NCI-H2029 (cell line): ENCODE measurements at regions not wholly inside any gene's neighbourhood (a gene's known extent, or its start where the extent isn't known, plus 50 kb on each side); places are given as distances from the start of the nearest gene placed in this dataset.
"Not testable (repeated sequence)": the region's sequence is repeated elsewhere in the genome, so short reads cannot be mapped to it uniquely, and the experiment has no call there.

Source experiments
- DNase-seq: peaks from one replicate; lab custom pipeline; 2025; lab: John Stamatoyannopoulos, UW

GRCh38 chr5:174489920-174490597, 234.3 kb upstream of the MSX2 start:
- DNase-seq: no peak

GRCh38 chr5:174490728-174491127, 233.7 kb upstream of the MSX2 start:
- no peak for DNase-seq

GRCh38 chr5:174491265-174491664, 233.1 kb upstream of the MSX2 start:
- no peak for DNase-seq

DNA sequence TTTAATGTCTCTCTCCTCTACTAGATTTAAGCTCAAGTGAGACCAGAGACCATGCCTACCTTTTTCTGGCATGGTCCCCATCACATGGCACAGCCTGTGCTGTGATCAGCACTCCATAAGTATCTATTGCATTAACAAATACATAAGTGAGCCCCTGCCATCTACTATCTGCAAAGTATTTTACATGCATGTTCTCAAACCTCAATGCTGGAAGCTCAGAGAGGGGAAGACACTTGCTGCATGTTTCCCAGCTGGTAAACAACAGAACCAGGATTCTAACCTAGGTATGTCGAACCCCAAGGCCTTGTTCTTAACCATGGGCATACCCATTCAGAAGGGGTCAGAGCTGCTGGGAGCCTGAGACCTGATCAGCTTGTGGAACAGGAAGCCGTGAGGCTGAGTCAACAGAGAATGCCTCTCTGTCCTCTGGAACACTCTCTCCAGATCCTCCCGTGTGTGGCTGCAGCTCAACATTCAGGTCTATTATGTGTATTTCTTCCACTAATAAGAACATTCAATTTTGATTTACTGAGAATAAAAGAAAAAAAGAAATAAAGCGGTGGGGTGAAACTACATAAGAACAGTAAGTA, 232.5 kb upstream of the MSX2 start:
- DNase-seq: no peak

DNA sequence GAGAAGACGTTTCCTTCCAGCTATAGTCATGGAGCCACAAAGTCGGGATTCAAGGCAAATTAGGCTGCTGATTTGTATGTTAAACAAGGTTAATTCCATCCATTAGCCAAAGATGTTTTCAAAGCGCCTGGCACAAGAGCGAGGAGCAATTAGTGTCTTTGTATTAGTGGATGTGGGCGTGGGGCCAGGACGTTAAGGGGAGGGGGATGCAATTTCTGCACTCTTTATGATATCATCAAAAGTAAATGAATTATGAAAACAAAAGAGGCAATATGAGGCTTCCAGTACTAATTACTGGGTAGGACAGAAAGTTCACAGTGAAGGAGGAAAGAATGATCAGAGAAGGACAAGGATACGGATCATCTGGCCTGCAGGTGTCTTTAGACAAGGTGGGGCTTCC, 230.9 kb upstream of the MSX2 start:
- DNase-seq: no peak

DNA sequence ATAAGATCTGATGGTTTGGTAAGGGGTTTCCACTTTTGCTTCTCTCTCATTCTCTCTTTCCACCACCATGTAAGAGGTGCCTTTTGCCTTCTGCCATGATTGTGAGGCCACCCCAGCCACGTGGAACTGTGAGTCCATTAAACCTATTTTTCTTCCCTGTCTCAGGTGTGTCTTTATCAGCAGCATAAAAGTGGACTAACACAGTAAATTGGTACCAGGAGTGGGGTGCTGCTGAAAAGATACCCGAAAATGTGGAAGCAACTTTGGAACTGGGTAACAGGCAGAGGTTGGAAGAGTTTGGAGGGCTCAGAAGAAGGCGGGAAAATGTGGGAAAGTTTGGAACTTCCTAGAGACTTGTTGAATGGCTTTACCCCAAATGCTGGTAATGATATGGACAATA, 226.4 kb upstream of the MSX2 start:
- DNase-seq: not testable (repeated sequence)

DNA sequence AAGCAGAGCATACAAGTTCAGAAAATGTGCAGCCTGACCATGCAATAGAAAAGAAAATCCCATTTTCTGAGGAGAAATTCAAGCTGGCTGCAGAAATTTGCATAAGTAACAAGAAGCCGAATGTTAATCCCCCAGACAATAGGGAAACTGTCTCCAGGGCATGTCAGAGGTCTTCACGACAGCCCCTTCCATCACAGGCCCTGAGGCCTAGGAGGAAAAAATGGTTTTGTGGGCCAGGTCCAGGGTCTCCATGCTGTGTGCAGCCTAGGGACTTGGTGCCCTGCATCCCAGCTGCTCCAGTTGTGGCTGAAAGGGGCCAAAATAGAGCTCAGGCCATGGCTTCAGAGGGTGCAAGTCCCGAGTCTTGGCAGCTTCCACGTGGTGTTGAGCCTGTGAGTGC, 225.8 kb upstream of the MSX2 start:
- DNase-seq: not testable (repeated sequence)

DNA sequence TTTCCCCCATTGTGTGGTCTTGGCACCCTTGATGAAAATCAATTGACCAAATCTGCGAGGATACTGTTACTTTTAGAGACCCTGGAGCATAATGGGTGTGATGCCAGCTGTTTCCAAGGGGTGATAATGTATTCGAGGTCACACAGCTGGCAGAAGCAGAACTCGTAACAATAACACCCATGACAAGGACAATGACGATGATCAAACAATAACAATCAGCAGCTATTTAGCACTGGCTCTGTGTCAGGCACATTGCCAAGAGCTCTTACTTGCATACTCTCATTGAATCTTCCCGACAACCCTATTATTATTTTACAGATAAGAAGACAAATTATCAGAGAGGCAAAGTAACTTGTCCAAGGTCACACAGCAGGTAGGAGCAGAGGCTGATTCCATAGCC, 223.7 kb upstream of the MSX2 start:
- DNase-seq: no peak

GRCh38 chr5:174501461-174502069, 222.8 kb upstream of the MSX2 start:
- no peak for DNase-seq

- DNase-seq: no peak
These were observed 221.3 kb upstream of the MSX2 start for GRCh38 chr5:174503086-174503460.

- DNase-seq: peak; percentile 8
These were observed 220.7 kb upstream of the MSX2 start for GRCh38 chr5:174503461-174504265.

DNA sequence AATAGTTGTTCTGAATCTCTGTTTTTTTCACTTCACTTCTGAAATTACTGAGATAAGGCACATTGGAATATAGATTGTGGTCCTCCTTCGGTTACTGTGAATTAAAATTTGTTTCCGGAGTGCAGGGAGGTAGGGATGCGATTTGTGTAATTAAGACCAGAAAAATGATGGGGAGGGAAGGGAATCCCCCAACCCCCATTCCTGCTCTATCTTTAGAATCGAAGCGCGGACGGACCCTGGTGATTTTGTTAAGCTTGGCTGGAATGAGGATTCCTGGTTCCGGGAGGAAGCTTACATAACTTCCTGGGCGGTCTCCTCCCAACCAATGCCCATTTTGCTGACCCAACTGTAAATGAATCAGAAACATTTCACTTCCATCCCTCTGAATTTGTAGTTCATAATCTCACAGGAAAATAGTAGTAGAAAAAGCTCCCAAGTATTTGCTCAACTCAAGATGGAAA, 220.1 kb upstream of the MSX2 start:
- DNase-seq: no peak

DNA sequence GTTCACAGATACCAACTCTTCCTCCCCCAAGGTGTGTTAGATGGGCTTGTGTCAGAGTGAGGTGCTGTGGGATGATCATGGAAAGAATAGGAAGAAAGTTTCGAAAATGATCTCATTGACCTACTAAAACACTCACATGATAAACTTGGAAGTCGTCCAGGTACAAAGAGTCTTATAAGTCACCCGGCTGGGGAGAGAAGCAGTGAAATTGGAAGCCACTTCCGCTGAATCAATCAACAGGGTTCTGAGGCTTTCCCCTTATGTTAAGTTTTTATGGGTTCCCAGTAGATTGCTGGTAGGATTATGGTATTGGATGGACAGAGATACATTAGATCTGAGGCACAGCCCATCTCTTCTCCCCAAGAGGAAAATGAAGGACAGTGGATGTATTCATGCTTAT, 218.8 kb upstream of the MSX2 start:
- DNase-seq: no peak

- not testable (repeated sequence) for DNase-seq
These were observed 213.5 kb upstream of the MSX2 start for GRCh38 chr5:174510782-174511453.

GRCh38 chr5:174511714-174512253, 212.6 kb upstream of the MSX2 start:
- DNase-seq: peak; percentile 23

GRCh38 chr5:174514325-174514724, 210.1 kb upstream of the MSX2 start:
- no peak for DNase-seq

- DNase-seq: no peak
These were observed 209.4 kb upstream of the MSX2 start for GRCh38 chr5:174514983-174515394.

- DNase-seq: no peak
These were observed 207.6 kb upstream of the MSX2 start for GRCh38 chr5:174516741-174517140.

GRCh38 chr5:174518512-174518911, 205.9 kb upstream of the MSX2 start:
- no peak for DNase-seq

- DNase-seq: no peak
These were observed 203.7 kb upstream of the MSX2 start for GRCh38 chr5:174520420-174521396.

DNA sequence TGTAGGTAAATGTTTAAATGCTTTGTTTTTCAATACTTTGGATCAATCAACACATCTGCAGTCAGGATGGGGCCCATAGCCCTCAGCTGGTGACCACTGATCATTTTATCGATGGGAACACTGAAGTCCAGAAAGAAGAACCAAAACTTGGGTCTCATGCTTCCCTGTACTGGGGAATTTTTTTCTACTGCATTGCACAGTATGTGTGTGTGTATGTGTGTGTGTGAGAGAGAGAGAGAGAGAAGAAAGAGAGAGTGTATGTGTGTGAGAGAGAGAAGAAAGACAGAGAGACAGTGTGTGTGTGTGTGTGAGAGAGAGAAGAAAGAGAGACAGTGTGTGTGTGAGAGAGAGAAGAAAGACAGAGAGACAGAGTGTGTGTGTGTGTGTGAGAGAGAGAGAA, 202.9 kb upstream of the MSX2 start:
- DNase-seq: no peak
